ENCODE measurements at regions not wholly inside any gene's neighbourhood (a gene's known extent, or its start where the extent isn't known, plus 50 kb on each side); places are given as distances from the start of the nearest gene placed in this dataset.

- DNase-seq: no peak
Measured at GRCh38 chr6:8536122-8536521, 100.8 kb upstream of the SLC35B3 start.

GRCh38 chr6:8535519-8535918 is 100.2 kb upstream of the SLC35B3 start:
- no peak for DNase-seq

GRCh38 chr6:8530785-8531435 is 95.6 kb upstream of the SLC35B3 start:
- DNase-seq: no peak

- no peak for DNase-seq
Measured at GRCh38 chr6:8529250-8529649, 93.9 kb upstream of the SLC35B3 start.

- DNase-seq: no peak
Measured at GRCh38 chr6:8527818-8528217, 92.5 kb upstream of the SLC35B3 start.

GRCh38 chr6:8526624-8527023 is 91.3 kb upstream of the SLC35B3 start:
- DNase-seq: no peak

GRCh38 chr6:8525370-8525769 is 90.0 kb upstream of the SLC35B3 start:
- DNase-seq: no peak

GRCh38 chr6:8513174-8513573 is 77.8 kb upstream of the SLC35B3 start:
- no peak for DNase-seq

- no peak for DNase-seq
Measured at GRCh38 chr6:8507286-8507685, 71.9 kb upstream of the SLC35B3 start.

GRCh38 chr6:8506126-8506525 is 70.8 kb upstream of the SLC35B3 start:
- no peak for DNase-seq

GRCh38 chr6:8499540-8499939 is 64.2 kb upstream of the SLC35B3 start:
- DNase-seq: no peak

GRCh38 chr6:8494730-8495129 is 59.4 kb upstream of the SLC35B3 start:
- no peak for DNase-seq

GRCh38 chr6:8492536-8493133 is 57.3 kb upstream of the SLC35B3 start:
- DNase-seq: no peak
